ENCODE measurements at regions not wholly inside any gene's neighbourhood (a gene's known extent, or its start where the extent isn't known, plus 50 kb on each side); places are given as distances from the start of the nearest gene placed in this dataset.
"Not testable (repeated sequence)": the region's sequence is repeated elsewhere in the genome, so short reads cannot be mapped to it uniquely, and the experiment has no call there.

DNA sequence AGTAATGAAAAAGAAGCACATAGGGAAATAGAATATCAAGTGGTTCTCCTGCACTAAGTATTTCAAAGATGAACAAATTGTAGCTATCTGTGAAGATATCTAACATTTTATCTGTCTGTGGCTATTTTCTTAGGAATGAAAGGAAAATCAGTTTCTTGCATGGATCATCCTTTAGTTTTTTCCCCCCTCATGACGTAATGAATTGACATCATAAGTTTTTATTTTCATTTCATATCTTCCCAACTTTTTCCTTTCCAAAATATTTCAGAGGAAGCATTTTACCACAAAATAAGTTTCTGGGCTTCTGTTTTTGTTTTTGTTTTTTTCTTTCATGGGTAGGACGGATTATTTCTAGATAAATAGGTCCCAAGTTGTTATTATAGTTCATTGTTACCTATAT, 996.6 kb downstream of the TMEM121 start:
- ChIA-PET CTCF (no interaction called here), POLR2A (ENCODE audit: low non-redundant PET) (no interaction called here)
- H3K27ac ChIP-seq = no peak overlapping the region
- TF ChIP-seq CTCF (conservative IDR thresholded peaks at IDR 0.05; ENCODE audit: low read depth) = no peak
- no peak for DNase-seq (ENCODE audit: low spot score)

DNA sequence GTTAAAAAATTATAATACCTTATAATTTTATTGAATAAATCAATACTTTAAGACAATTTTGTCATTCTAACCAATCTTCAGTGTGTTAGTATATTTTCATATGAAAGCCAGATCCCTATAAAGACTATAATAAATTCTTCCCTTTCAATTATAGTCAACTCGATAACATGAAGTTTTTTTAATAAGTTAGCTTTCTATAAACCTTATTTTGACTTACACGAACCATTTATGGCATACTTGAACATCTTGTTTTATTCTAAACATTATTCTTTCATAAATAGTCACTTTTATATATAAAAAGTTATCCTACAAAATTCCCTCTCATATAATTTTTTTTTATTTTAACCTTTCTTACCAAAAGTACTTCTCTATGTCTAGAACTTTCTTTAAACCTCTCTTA, 1002.3 kb downstream of the TMEM121 start:
- no peak overlapping the region for H3K27ac ChIP-seq
- no peak for TF ChIP-seq CTCF (conservative IDR thresholded peaks at IDR 0.05; ENCODE audit: low read depth)
- DNase-seq (ENCODE audit: low spot score) = no peak
- ChIA-PET POLR2A (ENCODE audit: low non-redundant PET) (no interaction called here), CTCF (no interaction called here)

- ChIA-PET CTCF (interaction anchor here (0.5 kb wide), 1 partner anchor 94 kb away, joined by 4 read pairs; no protein-coding TSS in a partner anchor), POLR2A (ENCODE audit: low non-redundant PET) (no interaction called here)
- no peak for DNase-seq (ENCODE audit: low spot score)
- no peak overlapping the region for H3K27ac ChIP-seq
- no peak for TF ChIP-seq CTCF (conservative IDR thresholded peaks at IDR 0.05; ENCODE audit: low read depth)
Observed at GRCh38 chr14:106530031-106530422, 1003.6 kb downstream of the TMEM121 start.

DNA sequence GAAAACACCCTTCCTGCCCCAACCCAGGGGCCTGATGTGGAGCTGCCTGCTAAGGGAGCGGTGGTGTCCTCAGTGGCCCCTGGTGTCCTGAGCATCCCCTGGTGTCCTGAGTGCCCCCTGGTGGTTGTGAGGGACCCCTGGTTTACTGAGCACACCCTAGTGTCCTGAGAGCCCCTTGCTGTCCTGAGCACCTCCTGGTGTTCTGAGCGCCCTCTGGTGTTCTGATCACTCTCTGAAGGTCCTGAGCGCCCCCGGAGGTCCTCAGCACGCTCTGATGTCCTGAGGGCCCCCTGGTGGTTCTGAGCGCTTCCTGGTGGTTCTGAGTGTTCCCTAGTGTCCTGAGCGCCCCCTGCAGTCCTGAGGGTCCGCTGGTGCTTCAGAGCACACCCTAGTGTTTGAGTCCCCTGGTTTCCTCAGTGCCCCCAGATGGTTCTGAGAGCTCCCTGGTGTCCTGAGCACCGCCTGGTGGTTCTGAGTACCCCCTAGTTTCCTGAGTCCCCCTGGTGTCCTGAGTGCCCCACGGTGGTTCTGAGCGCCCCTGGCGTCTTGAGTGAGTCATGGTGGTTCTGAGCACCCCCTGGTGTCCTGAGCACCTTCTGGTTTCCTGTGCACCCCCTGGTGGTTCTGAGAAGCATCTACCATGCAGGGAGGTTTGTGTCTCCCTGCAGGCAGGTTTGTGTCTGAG, 1004.2 kb downstream of the TMEM121 start:
- POLR2A ChIA-PET (ENCODE audit: low non-redundant PET) = no interaction called here
- no peak overlapping the region for H3K27ac ChIP-seq
- no peak for TF ChIP-seq CTCF (conservative IDR thresholded peaks at IDR 0.05; ENCODE audit: low read depth)
- CTCF ChIA-PET = no interaction called here
- no peak for DNase-seq (ENCODE audit: low spot score)

GRCh38 chr14:106537597-106537996, 1011.2 kb downstream of the TMEM121 start:
- POLR2A ChIA-PET (ENCODE audit: low non-redundant PET); H3K27ac ChIP-seq; DNase-seq (ENCODE audit: low spot score): not testable (repeated sequence)
- CTCF ChIA-PET = interaction anchor here (0.6 kb wide), 1 partner anchor 357 kb away, joined by 3 read pairs; no protein-coding TSS in a partner anchor
- TF ChIP-seq CTCF (conservative IDR thresholded peaks at IDR 0.05; ENCODE audit: low read depth) = peak; percentile 37

GRCh38 chr14:106538201-106538600, 1011.8 kb downstream of the TMEM121 start:
- CTCF ChIA-PET = interaction anchor here (0.6 kb wide), 1 partner anchor 358 kb away, joined by 3 read pairs; no protein-coding TSS in a partner anchor
- no peak overlapping the region for H3K27ac ChIP-seq
- POLR2A ChIA-PET (ENCODE audit: low non-redundant PET) = no interaction called here
- DNase-seq (ENCODE audit: low spot score) = no peak
- no peak for TF ChIP-seq CTCF (conservative IDR thresholded peaks at IDR 0.05; ENCODE audit: low read depth)
